HG02678 (cell line): ENCODE measurements at regions not wholly inside any gene's neighbourhood (a gene's known extent, or its start where the extent isn't known, plus 50 kb on each side); places are given as distances from the start of the nearest gene placed in this dataset.

Experiments used
- ATAC-seq: cut with Tn5 transposase; IDR thresholded peaks from one replicate; pipeline ENCODE4 v1.9.1; 2021; ENCODE audit warnings: mild to moderate bottlenecking, moderate library complexity; ENCODE audit not compliant: unreplicated experiment

- ATAC-seq: no peak
Observed at GRCh38 chr12:86333955-86334522, 77.8 kb upstream of the MGAT4C start.

GRCh38 chr12:86331457-86331856 is 75.3 kb upstream of the MGAT4C start:
- no peak for ATAC-seq

GRCh38 chr12:86331012-86331411 is 74.8 kb upstream of the MGAT4C start:
- no peak for ATAC-seq

GRCh38 chr12:86312232-86312631 is 56.0 kb upstream of the MGAT4C start:
- ATAC-seq: no peak
